ENCODE measurements at regions not wholly inside any gene's neighbourhood (a gene's known extent, or its start where the extent isn't known, plus 50 kb on each side); places are given as distances from the start of the nearest gene placed in this dataset.

GRCh38 chr13:109951491-109951890, 165.1 kb upstream of the IRS2 start:
- TF ChIP-seq CTCF (IDR thresholded peaks at IDR 0.05) (no peak), POLR2A (IDR thresholded peaks at IDR 0.05) (no peak)

Measured in gastroesophageal sphincter (tissue), 3 donors.